Activated T-cell treated with anti-CD3 and anti-CD28 coated beads, Interleukin-2, amount 50 U/mL, for 1 hour (primary cell): ENCODE measurements at regions not wholly inside any gene's neighbourhood (a gene's known extent, or its start where the extent isn't known, plus 50 kb on each side); places are given as distances from the start of the nearest gene placed in this dataset.

Experiments
- DNase-seq: peaks from one replicate; pipeline ENCODE4 v3.0.0-alpha.2; 2020

DNA sequence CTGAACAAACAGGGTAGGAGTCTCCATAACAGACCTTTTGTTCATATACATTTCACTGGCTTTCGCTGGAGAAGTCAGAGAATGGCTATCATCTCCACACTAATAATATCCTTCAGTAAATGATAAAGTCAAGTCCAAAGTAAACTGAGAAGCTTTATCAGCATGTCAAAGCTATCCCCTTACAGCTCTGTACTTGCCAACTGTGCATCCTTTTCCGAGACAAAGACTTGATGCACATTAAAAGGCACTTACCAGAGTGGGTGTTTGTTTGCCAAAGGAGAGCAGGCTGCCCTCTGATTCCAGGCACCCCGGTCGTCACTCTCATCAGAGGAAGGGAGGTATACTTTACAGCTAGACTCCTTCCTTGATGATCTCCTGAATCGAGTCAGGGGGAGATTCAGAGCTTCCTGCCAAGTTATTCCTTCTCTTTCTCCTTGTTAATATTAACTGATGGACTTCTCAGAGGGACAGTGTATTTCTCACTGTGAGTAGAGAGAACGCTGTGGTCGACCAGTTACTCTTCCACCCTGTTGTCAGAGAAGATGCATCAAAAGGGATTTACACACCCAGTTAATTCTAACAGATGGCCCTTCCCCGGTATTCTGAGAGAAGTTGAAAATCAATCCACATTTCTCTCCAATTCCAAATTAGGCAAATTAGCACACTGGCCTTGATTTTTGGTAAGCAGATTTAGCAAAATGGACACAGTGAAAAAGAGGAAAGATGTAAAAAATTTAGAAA, 504.7 kb upstream of the NR2F2 start:
- DNase-seq = no peak

GRCh38 chr15:95826412-95827195, 503.9 kb upstream of the NR2F2 start:
- no peak for DNase-seq

- no peak for DNase-seq
Measured at GRCh38 chr15:95829062-95829461, 501.4 kb upstream of the NR2F2 start.

DNA sequence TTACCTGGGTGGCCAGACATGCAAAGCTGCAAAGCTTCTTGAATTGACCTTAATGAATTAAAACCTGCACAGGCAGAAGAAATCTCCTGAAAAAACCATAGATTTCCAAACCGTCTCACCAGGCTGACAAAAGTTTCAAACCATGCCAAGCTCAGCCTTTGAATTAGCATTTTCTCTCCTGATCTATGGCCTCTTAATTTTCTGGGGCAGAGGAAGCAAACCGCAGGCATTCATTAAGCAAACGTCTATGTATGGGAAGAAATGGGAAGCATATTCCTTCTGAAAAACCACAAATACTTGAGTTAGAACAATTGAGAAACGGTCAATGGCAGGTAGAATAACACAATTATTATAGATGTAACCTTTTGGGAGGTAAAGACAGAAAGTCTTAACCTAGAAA, 500.2 kb upstream of the NR2F2 start:
- DNase-seq = no peak

DNA sequence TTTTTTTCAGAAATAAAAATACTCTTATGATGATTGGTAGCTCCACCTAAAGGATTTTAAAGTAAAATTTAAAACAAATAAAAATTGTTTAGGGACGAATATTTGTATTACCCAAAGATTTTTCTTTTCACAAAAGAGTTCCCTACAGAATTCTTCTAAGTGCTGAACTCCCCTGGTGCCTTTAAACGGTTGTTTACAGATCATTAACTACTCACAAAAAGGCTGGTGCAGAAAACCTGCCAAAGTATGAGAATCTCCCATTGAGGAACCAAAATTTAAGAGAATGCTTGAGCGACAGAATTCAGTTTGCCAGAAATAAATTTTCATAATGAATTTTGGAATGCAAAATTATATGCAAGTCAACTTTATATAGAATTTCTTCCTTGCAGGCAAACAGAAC, 497.8 kb upstream of the NR2F2 start:
- DNase-seq = no peak

- no peak for DNase-seq
Measured at GRCh38 chr15:95834028-95834804, 496.3 kb upstream of the NR2F2 start.

GRCh38 chr15:95836536-95836935, 494.0 kb upstream of the NR2F2 start:
- no peak for DNase-seq

GRCh38 chr15:95837341-95838004, 493.0 kb upstream of the NR2F2 start:
- no peak for DNase-seq

- no peak for DNase-seq
Measured at GRCh38 chr15:95839367-95839782, 491.1 kb upstream of the NR2F2 start.

- no peak for DNase-seq
Measured at GRCh38 chr15:95840004-95840403, 490.5 kb upstream of the NR2F2 start.

- no peak for DNase-seq
Measured at GRCh38 chr15:95840855-95841254, 489.6 kb upstream of the NR2F2 start.

DNA sequence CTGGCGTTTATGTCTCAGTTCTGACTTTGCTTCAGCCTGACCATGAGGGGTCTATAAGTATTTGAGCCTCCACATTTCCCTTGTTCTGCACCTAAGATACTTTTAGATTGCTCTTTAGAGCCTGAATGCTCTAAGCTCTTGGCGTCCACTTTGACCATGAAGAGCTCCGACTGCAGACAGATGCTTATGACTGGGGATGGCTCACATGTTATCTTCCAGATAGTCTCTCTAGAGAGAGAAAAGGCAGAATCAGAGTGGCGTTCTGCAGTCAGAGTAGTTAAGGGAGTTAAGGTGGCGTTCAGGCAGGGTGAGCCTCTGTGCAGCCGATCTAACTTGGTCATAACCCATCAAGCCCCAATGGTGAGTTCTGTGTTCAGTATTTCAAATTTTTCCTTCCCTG, 487.9 kb upstream of the NR2F2 start:
- no peak for DNase-seq

- DNase-seq = no peak
Measured at GRCh38 chr15:95843241-95843910, 487.1 kb upstream of the NR2F2 start.

DNA sequence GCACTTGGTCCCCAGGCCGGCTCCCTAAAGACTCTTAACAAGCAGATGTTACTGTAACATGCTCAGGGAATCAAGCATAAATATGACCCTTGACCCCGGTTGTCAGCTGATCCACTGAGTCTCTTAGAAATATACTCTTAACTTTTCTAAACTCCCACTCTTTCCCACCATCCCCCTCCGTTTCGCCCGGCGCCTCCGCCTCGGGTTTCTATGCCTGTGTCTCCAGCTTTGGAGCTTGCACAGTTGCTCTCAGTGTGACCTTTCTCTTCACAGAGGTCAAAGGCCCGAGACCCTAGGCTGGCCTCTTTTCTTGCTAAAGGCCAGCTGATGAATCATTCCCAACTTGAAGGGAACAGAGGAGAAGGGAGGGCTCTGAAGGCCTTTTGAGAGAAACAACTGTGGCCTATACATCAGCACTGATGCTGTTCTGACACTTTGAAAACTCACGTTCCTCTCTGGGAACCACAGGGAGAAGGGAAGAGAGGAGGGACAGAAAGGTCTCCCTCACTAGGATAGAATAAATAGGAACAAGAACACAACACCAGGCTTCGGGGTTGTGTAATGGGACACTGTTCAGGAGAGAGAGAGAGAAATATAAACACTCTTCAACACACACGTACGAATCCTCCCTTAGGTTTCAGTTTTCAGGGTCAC, 484.5 kb upstream of the NR2F2 start:
- no peak for DNase-seq

DNA sequence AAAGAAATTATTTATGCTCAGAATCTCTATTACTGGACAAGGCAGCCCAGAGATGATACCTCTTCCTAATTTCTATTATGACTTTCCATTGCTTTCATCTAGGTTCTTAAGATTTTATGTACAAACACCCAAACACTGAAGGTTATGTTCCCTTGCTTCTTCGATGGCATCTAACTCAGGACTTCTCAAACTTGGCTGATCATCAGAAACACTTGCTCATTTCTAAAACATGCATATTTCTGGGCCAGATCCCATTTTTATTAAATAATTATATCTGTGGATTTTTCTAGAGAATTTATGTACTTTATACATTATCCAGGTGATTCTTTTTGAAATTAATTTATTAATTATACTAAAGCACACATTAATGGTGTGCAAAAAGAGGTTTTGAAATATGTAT, 482.4 kb upstream of the NR2F2 start:
- no peak for DNase-seq

DNA sequence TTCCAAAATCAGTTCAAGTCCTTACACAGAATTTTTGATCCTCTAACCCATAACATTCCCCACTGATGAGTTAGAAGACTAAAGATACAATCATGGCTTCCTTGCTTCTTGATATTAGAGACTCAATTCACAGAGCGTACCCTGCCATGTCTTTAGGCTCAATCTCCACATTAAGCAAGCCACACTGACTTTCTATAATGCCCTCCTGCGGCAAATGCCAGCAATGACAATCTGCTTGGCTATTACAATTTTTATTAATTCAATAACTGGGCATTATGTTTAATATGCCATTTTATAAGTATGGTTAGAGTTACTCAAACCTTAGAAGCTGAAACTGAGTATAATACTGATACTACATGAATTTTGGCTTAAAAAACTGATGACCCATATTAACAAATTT, 479.7 kb upstream of the NR2F2 start:
- DNase-seq = no peak

DNA sequence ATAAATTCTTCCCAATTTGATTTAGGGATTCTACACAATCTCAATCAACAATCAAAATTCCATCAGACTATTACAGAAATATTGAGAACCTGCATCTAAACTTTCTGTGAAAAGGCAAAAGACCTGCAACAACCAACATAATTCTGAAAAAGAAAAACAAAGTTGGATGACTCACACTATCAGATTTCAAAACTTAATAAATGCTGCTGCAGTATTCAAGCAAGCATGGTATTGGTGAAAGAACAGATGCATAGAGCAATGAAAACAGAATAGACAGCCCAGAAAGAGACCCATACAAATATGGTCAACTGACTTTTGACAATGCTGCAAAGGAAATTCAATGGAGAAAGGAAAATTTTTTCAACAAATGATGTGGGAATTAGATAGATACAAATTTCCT, 477.1 kb upstream of the NR2F2 start:
- DNase-seq = no peak

DNA sequence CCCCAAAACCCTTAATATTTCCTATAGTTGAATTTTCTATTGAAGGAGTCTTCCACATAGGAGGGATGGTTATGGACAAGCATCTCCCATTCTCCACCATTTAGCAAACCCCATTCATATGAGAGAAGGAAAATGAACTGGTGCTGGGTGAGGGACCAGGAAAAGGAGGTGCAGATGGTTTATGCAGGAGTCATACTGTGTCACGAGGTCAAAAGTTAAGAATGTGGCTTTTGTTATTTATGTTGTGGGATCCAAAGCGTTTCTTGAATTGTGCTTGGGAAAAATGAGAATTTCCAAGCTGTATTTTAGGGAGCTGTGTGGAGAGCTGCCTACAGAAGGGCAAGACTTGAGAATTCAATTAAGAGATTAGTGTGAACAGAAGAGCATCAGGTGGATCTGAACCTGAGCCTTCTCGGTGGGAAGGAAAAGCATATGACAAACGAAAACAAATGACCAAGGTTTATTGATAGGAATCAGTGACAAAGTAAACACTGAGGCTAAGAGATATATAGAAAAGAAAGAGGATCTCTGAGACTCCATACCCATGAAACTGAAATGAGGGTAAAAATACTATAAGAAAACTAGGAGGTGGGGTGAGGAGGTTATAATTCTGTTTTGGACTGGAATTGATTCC, 473.3 kb upstream of the NR2F2 start:
- DNase-seq = no peak

- DNase-seq = no peak
Measured at GRCh38 chr15:95857758-95858157, 472.7 kb upstream of the NR2F2 start.

DNA sequence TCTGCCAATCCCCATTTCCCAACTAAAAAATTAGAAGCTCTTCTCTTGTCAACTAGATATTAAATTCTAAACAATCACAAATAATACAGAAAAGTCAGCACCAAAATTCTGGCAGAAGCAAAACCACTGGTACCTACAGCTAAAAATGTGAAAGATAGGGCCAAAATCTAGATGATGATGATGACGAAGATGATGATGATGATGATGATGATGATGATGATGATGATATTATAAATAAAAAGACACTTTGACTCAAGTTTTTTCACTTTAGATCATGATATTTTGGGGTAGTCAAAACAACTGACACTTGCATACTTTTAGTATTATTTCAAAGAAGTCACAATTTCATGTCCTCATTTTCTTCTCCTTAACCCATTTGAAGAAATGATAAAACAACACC, 470.1 kb upstream of the NR2F2 start:
- DNase-seq = no peak

DNA sequence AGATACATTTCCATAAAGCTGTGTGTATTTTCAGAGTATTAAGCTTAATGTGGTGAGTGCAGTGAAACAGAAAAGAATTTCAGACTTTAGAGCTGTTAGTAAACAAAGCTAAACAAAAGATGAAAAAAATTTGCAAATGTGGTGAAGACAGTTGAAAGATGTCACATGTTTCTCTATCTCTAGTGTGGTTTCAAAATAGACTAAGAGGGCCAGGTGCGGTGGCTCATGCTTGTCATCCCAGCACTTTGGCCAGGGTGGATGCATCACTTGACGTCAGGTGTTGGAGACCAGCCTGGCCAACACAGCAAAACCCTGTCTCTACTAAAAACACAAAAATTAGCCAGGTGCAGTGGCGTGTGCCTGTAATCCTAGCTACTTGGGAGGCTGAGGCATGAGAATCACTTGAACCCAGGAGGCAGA, 466.0 kb upstream of the NR2F2 start:
- no peak for DNase-seq

GRCh38 chr15:95865330-95865739, 465.2 kb upstream of the NR2F2 start:
- DNase-seq = no peak
